Fibroblast of lung (primary cell): ENCODE measurements at regions not wholly inside any gene's neighbourhood (a gene's known extent, or its start where the extent isn't known, plus 50 kb on each side); places are given as distances from the start of the nearest gene placed in this dataset.

Source experiments
- CTCF ChIP-seq, 2 donors: IDR thresholded peaks in 1 of 2; conservative IDR thresholded peaks in 1 of 2; 1 replicate in 1 of 2; 2 replicates in 1 of 2; pipeline ENCODE4 v1.5.1; 2011 to 2012; ENCODE audit warnings: low read length in 2 of 2, control low read depth in 1 of 2, inconsistent platforms in 1 of 2, low read depth in 1 of 2, mild to moderate bottlenecking in 1 of 2
- EZH2 ChIP-seq: IDR thresholded peaks from 2 replicates; pipeline ENCODE4 v1.5.1; 2012; ENCODE audit warnings: low read length, control low read depth, mild to moderate bottlenecking; ENCODE audit errors: missing control alignments

- no peak for TF ChIP-seq CTCF (conservative IDR thresholded peaks at IDR 0.05 in 1 of 2, IDR thresholded peaks at IDR 0.05 in 1 of 2; ENCODE audit: low read depth in 1 of 2, low read length in 2 of 2)
- no peak for TF ChIP-seq EZH2
Observed at GRCh38 chr11:128310676-128311445, 276.5 kb downstream of the ETS1 start.
